ENCODE measurements at regions not wholly inside any gene's neighbourhood (a gene's known extent, or its start where the extent isn't known, plus 50 kb on each side); places are given as distances from the start of the nearest gene placed in this dataset.
"Not testable (repeated sequence)": the region's sequence is repeated elsewhere in the genome, so short reads cannot be mapped to it uniquely, and the experiment has no call there.

- Histone ChIP-seq H3K27ac (ENCODE audit: poor library complexity, severe bottlenecking) (no peak overlapping the region), H3K4me1 (ENCODE audit: insufficient read depth, poor library complexity, severe bottlenecking) (no peaks in the 10 kb centered on the region), H3K27me3 (ENCODE audit: insufficient read depth, poor library complexity, severe bottlenecking) (peaks cover under 1% of the 10 kb centered on the region), H3K4me3 (ENCODE audit: severe bottlenecking) (no peak overlapping the region), H3K9me3 (ENCODE audit: severe bottlenecking) (peaks cover 2% of the 10 kb centered on the region), H3K36me3 (ENCODE audit: low read depth) (no peaks in the 10 kb centered on the region)
- TF ChIP-seq CTCF (IDR thresholded peaks at IDR 0.05; ENCODE audit: poor library complexity, severe bottlenecking) = no peak
- no peak for DNase-seq (ENCODE audit: low spot score)
- ATAC-seq (ENCODE audit: low read depth) = no peak
These were observed 401.9 kb upstream of the IRX2 start for GRCh38 chr5:3153226-3153858.

- no peak for ATAC-seq (ENCODE audit: low read depth)
- peaks cover 5% of the 10 kb centered on the region for H3K27me3 ChIP-seq (ENCODE audit: insufficient read depth, poor library complexity, severe bottlenecking)
- no peaks in the 10 kb centered on the region for H3K4me1 ChIP-seq (ENCODE audit: insufficient read depth, poor library complexity, severe bottlenecking)
- H3K36me3 ChIP-seq (ENCODE audit: low read depth) = no peaks in the 10 kb centered on the region
- peaks cover 6% of the 10 kb centered on the region for H3K9me3 ChIP-seq (ENCODE audit: severe bottlenecking)
- DNase-seq (ENCODE audit: low spot score) = no peak
- H3K4me3 ChIP-seq (ENCODE audit: severe bottlenecking) = no peak overlapping the region
- TF ChIP-seq CTCF (IDR thresholded peaks at IDR 0.05; ENCODE audit: poor library complexity, severe bottlenecking) = no peak
- no peak overlapping the region for H3K27ac ChIP-seq (ENCODE audit: poor library complexity, severe bottlenecking)
These were observed 398.4 kb upstream of the IRX2 start for GRCh38 chr5:3149899-3150298.

GRCh38 chr5:3147405-3147804 lies 395.9 kb upstream of the IRX2 start:
- H3K27me3 ChIP-seq (ENCODE audit: insufficient read depth, poor library complexity, severe bottlenecking); H3K4me1 ChIP-seq (ENCODE audit: insufficient read depth, poor library complexity, severe bottlenecking); H3K4me3 ChIP-seq (ENCODE audit: severe bottlenecking); H3K9me3 ChIP-seq (ENCODE audit: severe bottlenecking); ATAC-seq (ENCODE audit: low read depth); DNase-seq (ENCODE audit: low spot score); H3K27ac ChIP-seq (ENCODE audit: poor library complexity, severe bottlenecking); H3K36me3 ChIP-seq (ENCODE audit: low read depth): not testable (repeated sequence)

- Histone ChIP-seq H3K27ac (ENCODE audit: poor library complexity, severe bottlenecking) (no peak overlapping the region), H3K4me1 (ENCODE audit: insufficient read depth, poor library complexity, severe bottlenecking) (no peaks in the 10 kb centered on the region), H3K36me3 (ENCODE audit: low read depth) (no peaks in the 10 kb centered on the region), H3K4me3 (ENCODE audit: severe bottlenecking) (no peak overlapping the region), H3K9me3 (ENCODE audit: severe bottlenecking) (peaks cover 6% of the 10 kb centered on the region), H3K27me3 (ENCODE audit: insufficient read depth, poor library complexity, severe bottlenecking) (peaks cover 5% of the 10 kb centered on the region)
- DNase-seq (ENCODE audit: low spot score) = no peak
- ATAC-seq (ENCODE audit: low read depth) = no peak
- TF ChIP-seq CTCF (IDR thresholded peaks at IDR 0.05; ENCODE audit: poor library complexity, severe bottlenecking) = no peak
These were observed 394.2 kb upstream of the IRX2 start for GRCh38 chr5:3145641-3146040.

GRCh38 chr5:3143382-3143781 lies 391.9 kb upstream of the IRX2 start:
- DNase-seq (ENCODE audit: low spot score) (no peak), ATAC-seq (ENCODE audit: low read depth) (no peak)
- no peak overlapping the region for H3K4me3 ChIP-seq (ENCODE audit: severe bottlenecking)
- peaks cover 5% of the 10 kb centered on the region for H3K27me3 ChIP-seq (ENCODE audit: insufficient read depth, poor library complexity, severe bottlenecking)
- no peak for TF ChIP-seq CTCF (IDR thresholded peaks at IDR 0.05; ENCODE audit: poor library complexity, severe bottlenecking)
- peaks cover 6% of the 10 kb centered on the region for H3K9me3 ChIP-seq (ENCODE audit: severe bottlenecking)
- H3K4me1 ChIP-seq (ENCODE audit: insufficient read depth, poor library complexity, severe bottlenecking) = no peaks in the 10 kb centered on the region
- no peaks in the 10 kb centered on the region for H3K36me3 ChIP-seq (ENCODE audit: low read depth)
- H3K27ac ChIP-seq (ENCODE audit: poor library complexity, severe bottlenecking) = no peak overlapping the region

Data from RWPE2 (cell line).